ENCODE measurements at regions not wholly inside any gene's neighbourhood (a gene's known extent, or its start where the extent isn't known, plus 50 kb on each side); places are given as distances from the start of the nearest gene placed in this dataset.
A peak's percentile ranks its signal among the peaks of the same experiment; 100 is the strongest.

DNA sequence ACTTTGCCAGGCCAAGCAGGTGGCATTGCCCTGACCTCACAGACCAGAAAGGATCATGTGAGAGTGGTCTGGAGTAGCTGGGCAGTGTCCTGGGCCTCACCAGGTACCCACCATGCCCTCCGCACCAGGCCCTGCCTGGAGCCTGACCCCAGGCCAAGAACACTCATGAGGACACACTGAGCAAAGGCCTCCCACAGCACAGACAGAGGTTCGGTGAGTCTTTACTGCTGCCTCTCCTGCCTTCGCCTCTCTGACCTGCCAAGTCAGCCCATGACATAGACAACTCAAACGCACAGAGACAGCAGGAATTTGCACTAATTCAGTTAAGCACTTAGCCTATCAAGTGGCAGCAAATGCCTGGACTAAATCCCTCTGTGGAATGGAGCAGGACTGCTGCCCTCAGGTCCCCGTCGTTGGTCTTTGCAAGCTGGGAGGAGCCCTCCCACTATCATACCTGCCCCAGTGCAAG, 62.5 kb downstream of the RHOB start (continued):
- TF ChIP-seq, protein P1, sequence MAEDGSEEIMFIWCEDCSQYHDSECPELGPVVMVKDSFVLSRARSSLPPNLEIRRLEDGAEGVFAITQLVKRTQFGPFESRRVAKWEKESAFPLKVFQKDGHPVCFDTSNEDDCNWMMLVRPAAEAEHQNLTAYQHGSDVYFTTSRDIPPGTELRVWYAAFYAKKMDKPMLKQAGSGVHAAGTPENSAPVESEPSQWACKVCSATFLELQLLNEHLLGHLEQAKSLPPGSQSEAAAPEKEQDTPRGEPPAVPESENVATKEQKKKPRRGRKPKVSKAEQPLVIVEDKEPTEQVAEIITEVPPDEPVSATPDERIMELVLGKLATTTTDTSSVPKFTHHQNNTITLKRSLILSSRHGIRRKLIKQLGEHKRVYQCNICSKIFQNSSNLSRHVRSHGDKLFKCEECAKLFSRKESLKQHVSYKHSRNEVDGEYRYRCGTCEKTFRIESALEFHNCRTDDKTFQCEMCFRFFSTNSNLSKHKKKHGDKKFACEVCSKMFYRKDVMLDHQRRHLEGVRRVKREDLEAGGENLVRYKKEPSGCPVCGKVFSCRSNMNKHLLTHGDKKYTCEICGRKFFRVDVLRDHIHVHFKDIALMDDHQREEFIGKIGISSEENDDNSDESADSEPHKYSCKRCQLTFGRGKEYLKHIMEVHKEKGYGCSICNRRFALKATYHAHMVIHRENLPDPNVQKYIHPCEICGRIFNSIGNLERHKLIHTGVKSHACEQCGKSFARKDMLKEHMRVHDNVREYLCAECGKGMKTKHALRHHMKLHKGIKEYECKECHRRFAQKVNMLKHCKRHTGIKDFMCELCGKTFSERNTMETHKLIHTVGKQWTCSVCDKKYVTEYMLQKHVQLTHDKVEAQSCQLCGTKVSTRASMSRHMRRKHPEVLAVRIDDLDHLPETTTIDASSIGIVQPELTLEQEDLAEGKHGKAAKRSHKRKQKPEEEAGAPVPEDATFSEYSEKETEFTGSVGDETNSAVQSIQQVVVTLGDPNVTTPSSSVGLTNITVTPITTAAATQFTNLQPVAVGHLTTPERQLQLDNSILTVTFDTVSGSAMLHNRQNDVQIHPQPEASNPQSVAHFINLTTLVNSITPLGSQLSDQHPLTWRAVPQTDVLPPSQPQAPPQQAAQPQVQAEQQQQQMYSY (CRISPR knock-in tag; IDR thresholded peaks at IDR 0.05), result peak; percentile 79
- 0 out of 2 replicates have a peak, but pooled peaks have one; percentile 16 for TF ChIP-seq SALL1 (CRISPR knock-in tag; IDR thresholded peaks at IDR 0.05)
- 0 out of 2 replicates have a peak, but pooled peaks have one; percentile 3 for TF ChIP-seq AHR (CRISPR knock-in tag; IDR thresholded peaks at IDR 0.05)
- TF ChIP-seq, protein P2, sequence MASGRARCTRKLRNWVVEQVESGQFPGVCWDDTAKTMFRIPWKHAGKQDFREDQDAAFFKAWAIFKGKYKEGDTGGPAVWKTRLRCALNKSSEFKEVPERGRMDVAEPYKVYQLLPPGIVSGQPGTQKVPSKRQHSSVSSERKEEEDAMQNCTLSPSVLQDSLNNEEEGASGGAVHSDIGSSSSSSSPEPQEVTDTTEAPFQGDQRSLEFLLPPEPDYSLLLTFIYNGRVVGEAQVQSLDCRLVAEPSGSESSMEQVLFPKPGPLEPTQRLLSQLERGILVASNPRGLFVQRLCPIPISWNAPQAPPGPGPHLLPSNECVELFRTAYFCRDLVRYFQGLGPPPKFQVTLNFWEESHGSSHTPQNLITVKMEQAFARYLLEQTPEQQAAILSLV (CRISPR knock-in tag; IDR thresholded peaks at IDR 0.05; ENCODE audit: borderline replicate concordance), result peak; percentile 54; the same call in 1 of the 2 replicates
- TF ChIP-seq NFRKB (IDR thresholded peaks at IDR 0.05), result no peak
- TF ChIP-seq NRL (CRISPR knock-in tag; IDR thresholded peaks at IDR 0.05; ENCODE audit: borderline replicate concordance), result 0 out of 2 replicates have a peak, but pooled peaks have one; percentile 33
- no peak for TF ChIP-seq ZFYVE20 (CRISPR knock-in tag; IDR thresholded peaks at IDR 0.05; ENCODE audit: borderline replicate concordance, low read depth)
- no peak for TF ChIP-seq PAF1 (CRISPR knock-in tag; IDR thresholded peaks at IDR 0.05)
- TF ChIP-seq, protein P3, sequence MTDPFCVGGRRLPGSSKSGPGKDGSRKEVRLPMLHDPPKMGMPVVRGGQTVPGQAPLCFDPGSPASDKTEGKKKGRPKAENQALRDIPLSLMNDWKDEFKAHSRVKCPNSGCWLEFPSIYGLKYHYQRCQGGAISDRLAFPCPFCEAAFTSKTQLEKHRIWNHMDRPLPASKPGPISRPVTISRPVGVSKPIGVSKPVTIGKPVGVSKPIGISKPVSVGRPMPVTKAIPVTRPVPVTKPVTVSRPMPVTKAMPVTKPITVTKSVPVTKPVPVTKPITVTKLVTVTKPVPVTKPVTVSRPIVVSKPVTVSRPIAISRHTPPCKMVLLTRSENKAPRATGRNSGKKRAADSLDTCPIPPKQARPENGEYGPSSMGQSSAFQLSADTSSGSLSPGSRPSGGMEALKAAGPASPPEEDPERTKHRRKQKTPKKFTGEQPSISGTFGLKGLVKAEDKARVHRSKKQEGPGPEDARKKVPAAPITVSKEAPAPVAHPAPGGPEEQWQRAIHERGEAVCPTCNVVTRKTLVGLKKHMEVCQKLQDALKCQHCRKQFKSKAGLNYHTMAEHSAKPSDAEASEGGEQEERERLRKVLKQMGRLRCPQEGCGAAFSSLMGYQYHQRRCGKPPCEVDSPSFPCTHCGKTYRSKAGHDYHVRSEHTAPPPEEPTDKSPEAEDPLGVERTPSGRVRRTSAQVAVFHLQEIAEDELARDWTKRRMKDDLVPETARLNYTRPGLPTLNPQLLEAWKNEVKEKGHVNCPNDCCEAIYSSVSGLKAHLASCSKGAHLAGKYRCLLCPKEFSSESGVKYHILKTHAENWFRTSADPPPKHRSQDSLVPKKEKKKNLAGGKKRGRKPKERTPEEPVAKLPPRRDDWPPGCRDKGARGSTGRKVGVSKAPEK (CRISPR knock-in tag; IDR thresholded peaks at IDR 0.05; ENCODE audit: borderline replicate concordance), result peak; percentile 20; the same call in 1 of the 2 replicates
- no peak for TF ChIP-seq ZNF484 (CRISPR knock-in tag; IDR thresholded peaks at IDR 0.05; ENCODE audit: borderline replicate concordance, low read depth)
- TF ChIP-seq, protein P4, sequence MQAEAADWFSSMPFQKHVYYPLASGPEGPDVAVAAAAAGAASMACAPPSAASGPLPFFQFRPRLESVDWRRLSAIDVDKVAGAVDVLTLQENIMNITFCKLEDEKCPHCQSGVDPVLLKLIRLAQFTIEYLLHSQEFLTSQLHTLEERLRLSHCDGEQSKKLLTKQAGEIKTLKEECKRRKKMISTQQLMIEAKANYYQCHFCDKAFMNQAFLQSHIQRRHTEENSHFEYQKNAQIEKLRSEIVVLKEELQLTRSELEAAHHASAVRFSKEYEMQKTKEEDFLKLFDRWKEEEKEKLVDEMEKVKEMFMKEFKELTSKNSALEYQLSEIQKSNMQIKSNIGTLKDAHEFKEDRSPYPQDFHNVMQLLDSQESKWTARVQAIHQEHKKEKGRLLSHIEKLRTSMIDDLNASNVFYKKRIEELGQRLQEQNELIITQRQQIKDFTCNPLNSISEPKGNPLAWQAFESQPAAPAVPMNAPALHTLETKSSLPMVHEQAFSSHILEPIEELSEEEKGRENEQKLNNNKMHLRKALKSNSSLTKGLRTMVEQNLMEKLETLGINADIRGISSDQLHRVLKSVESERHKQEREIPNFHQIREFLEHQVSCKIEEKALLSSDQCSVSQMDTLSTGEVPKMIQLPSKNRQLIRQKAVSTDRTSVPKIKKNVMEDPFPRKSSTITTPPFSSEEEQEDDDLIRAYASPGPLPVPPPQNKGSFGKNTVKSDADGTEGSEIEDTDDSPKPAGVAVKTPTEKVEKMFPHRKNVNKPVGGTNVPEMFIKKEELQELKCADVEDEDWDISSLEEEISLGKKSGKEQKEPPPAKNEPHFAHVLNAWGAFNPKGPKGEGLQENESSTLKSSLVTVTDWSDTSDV (CRISPR knock-in tag; IDR thresholded peaks at IDR 0.05), result peak; percentile 68; the same call in 1 of the 2 replicates
- TF ChIP-seq AGO1 (IDR thresholded peaks at IDR 0.05; ENCODE audit: low read depth, low read length, poor library complexity, severe bottlenecking), result no peak
- TF ChIP-seq EP300 (IDR thresholded peaks at IDR 0.05; ENCODE audit: low read depth in 2 of 2, low read length in 2 of 2), result no peak
- TF ChIP-seq EP300 (CRISPR knock-in tag; IDR thresholded peaks at IDR 0.05; ENCODE audit: borderline replicate concordance), result no peak
- TF ChIP-seq, protein P5, sequence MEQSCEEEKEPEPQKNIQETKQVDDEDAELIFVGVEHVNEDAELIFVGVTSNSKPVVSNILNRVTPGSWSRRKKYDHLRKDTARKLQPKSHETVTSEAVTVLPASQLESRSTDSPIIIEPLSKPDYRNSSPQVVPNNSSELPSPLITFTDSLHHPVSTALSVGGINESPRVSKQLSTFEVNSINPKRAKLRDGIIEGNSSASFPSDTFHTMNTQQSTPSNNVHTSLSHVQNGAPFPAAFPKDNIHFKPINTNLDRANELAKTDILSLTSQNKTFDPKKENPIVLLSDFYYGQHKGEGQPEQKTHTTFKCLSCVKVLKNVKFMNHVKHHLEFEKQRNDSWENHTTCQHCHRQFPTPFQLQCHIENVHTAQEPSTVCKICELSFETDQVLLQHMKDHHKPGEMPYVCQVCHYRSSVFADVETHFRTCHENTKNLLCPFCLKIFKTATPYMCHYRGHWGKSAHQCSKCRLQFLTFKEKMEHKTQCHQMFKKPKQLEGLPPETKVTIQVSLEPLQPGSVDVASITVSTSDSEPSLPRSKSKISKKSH (CRISPR knock-in tag; IDR thresholded peaks at IDR 0.05; ENCODE audit: borderline replicate concordance), result 0 out of 2 replicates have a peak, but pooled peaks have one; percentile 65
- no peak for TF ChIP-seq GPN1 (CRISPR knock-in tag; IDR thresholded peaks at IDR 0.05; ENCODE audit: borderline replicate concordance)

Data from HepG2 (cell line).